GM23338 (cell line): ENCODE measurements at regions not wholly inside any gene's neighbourhood (a gene's known extent, or its start where the extent isn't known, plus 50 kb on each side); places are given as distances from the start of the nearest gene placed in this dataset.

Experiments used
- CREB1 ChIP-seq: fragments of 250-450 bp; sonication (Bioruptor Pico); IDR thresholded peaks from 2 replicates; pipeline ENCODE4 v1.5.0; 2020; ENCODE audit warnings: low read depth, mild to moderate bottlenecking, moderate library complexity
- CTCF ChIP-seq, 2 experiments: fragments of 200-600 bp in 1 of 2; sonication (generic) in 1 of 2; conservative IDR thresholded peaks; 2 replicates each; pipeline versions ENCODE4 v1.5.1 to v1.6.1; 2016 to 2017; ENCODE audit warnings: antibody characterized with exemption in 2 of 2, low read depth in 2 of 2, mild to moderate bottlenecking in 2 of 2, moderate library complexity in 1 of 2
- ETS1 ChIP-seq: IDR thresholded peaks from 2 replicates; pipeline ENCODE4 v1.6.1; 2016; ENCODE audit warnings: antibody characterized with exemption
- EZH2 ChIP-seq: fragments of 200-600 bp; sonication (generic); IDR thresholded peaks from one replicate; pipeline ENCODE4 v1.8.0; 2017; ENCODE audit warnings: antibody characterized with exemption, mild to moderate bottlenecking, low read depth; ENCODE audit not compliant: unreplicated experiment
- EZH2phosphoT487 ChIP-seq: fragments of 200-600 bp; sonication (generic); IDR thresholded peaks from one replicate; pipeline ENCODE4 v1.8.1; 2018; ENCODE audit warnings: antibody characterized with exemption; ENCODE audit not compliant: unreplicated experiment
- JUNB ChIP-seq: IDR thresholded peaks from one replicate; pipeline ENCODE4 v1.6.1; 2016; ENCODE audit warnings: antibody characterized with exemption; ENCODE audit not compliant: unreplicated experiment
- NANOG ChIP-seq: IDR thresholded peaks from 2 replicates; pipeline ENCODE4 v1.6.1; 2016; ENCODE audit warnings: antibody characterized with exemption, borderline replicate concordance
- POLR2AphosphoS5 ChIP-seq: IDR thresholded peaks from 2 replicates; pipeline ENCODE4 v1.6.1; 2016; ENCODE audit warnings: antibody characterized with exemption, low read depth
- REST ChIP-seq: IDR thresholded peaks from one replicate; pipeline ENCODE4 v1.6.1; 2018; ENCODE audit warnings: antibody characterized with exemption; ENCODE audit not compliant: unreplicated experiment
- ZNF114 ChIP-seq: fragments of 250-450 bp; sonication (Bioruptor Pico); IDR thresholded peaks from 2 replicates; pipeline ENCODE4 v1.5.0; 2020; ENCODE audit warnings: mild to moderate bottlenecking, moderate library complexity

- TF ChIP-seq CREB1 (CRISPR knock-in tag) (no peak), CTCF (conservative IDR thresholded peaks at IDR 0.05; ENCODE audit: low read depth in 2 of 2) (no peak), REST (no peak), JUNB (no peak), POLR2AphosphoS5 (no peak), ZNF114 (no peak), EZH2 (no peak), EZH2phosphoT487 (no peak), NANOG (no peak), ETS1 (no peak)
Observed at GRCh38 chr11:27592098-27592780, 85.7 kb upstream of the LIN7C start.
